ENCODE measurements at regions not wholly inside any gene's neighbourhood (a gene's known extent, or its start where the extent isn't known, plus 50 kb on each side); places are given as distances from the start of the nearest gene placed in this dataset.

DNA sequence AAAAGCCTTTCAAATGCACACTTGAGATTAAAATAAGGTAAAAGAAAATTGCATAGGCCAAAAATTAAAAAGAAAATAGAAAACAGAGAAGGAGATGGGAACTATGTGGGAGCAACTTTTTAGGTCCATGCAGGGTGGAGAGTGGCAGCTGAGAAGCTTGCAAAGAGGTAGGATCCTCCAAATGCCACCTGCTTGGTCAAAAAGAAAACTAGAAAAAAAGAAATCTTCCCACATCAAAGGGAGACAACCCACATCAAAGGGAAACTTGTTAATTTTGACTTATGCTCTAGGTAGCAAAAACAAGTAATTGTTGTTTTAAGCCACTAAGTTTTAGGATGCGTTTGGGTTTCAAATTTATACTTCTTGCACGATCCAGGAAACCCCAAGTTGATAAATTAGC, 342.9 kb downstream of the IL20RB start:
- TF ChIP-seq, protein P1, sequence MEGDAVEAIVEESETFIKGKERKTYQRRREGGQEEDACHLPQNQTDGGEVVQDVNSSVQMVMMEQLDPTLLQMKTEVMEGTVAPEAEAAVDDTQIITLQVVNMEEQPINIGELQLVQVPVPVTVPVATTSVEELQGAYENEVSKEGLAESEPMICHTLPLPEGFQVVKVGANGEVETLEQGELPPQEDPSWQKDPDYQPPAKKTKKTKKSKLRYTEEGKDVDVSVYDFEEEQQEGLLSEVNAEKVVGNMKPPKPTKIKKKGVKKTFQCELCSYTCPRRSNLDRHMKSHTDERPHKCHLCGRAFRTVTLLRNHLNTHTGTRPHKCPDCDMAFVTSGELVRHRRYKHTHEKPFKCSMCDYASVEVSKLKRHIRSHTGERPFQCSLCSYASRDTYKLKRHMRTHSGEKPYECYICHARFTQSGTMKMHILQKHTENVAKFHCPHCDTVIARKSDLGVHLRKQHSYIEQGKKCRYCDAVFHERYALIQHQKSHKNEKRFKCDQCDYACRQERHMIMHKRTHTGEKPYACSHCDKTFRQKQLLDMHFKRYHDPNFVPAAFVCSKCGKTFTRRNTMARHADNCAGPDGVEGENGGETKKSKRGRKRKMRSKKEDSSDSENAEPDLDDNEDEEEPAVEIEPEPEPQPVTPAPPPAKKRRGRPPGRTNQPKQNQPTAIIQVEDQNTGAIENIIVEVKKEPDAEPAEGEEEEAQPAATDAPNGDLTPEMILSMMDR (conservative IDR thresholded peaks at IDR 0.05; ENCODE audit: low read depth, low read length): no peak
- no peak for TF ChIP-seq EZH2 (IDR thresholded peaks at IDR 0.05; ENCODE audit: borderline replicate concordance, low read depth, low read length, poor library complexity, severe bottlenecking)

Measured in A673 (cell line).